B cell (primary cell): ENCODE measurements at regions not wholly inside any gene's neighbourhood (a gene's known extent, or its start where the extent isn't known, plus 50 kb on each side); places are given as distances from the start of the nearest gene placed in this dataset.

ENCODE experiments used
- ATAC-seq: fragments of 200-7000 bp; cut with Tn5 transposase; one replicate; pipeline ENCODE4 v1.10.0; 2021; ENCODE audit warnings: low read depth, mild to moderate bottlenecking, moderate number of reproducible peaks, moderate library complexity
- CTCF ChIA-PET: fragments of 350-600 bp; sonication (Branson Sonifier 250); formaldehyde crosslinking; loops from one replicate; lab custom pipeline; 2021; ENCODE audit warnings: antibody characterized with exemption, inconsistent platforms; lab: Charles Lee
- POLR2A ChIA-PET: fragments of 350-600 bp; sonication (Branson Sonifier 250); formaldehyde crosslinking; loops from one replicate; lab custom pipeline; 2021; ENCODE audit warnings: antibody characterized with exemption; lab: Charles Lee
- DNase-seq: peaks from one replicate; pipeline ENCODE4 v3.0.0; 2013
- H2AFZ ChIP-seq: 2 replicates; pipeline ENCODE4 v1.6.1; 2012; ENCODE audit warnings: mild to moderate bottlenecking, low read depth, low read length; ENCODE audit not compliant: insufficient read depth, poor library complexity, severe bottlenecking
- H3K27ac ChIP-seq, 2 donors: 1 replicate in 1 of 2; 2 replicates in 1 of 2; pipeline ENCODE4 v1.5.1; 2012 to 2013; ENCODE audit warnings: low read length in 2 of 2, mild to moderate bottlenecking in 2 of 2, moderate library complexity in 1 of 2
- H3K27me3 ChIP-seq, 4 experiments: fragments of 200-600 bp in 1 of 4; sonication (generic) in 1 of 4; replicated peaks in 1 of 4; 1 replicate in 2 of 4; 2 replicates in 2 of 4; pipeline versions ENCODE4 v1.6.1 to v1.7.0; 2013 to 2016; ENCODE audit warnings: low read length in 3 of 4, mild to moderate bottlenecking in 2 of 4, mixed read lengths in 1 of 4, moderate library complexity in 1 of 4; ENCODE audit not compliant: insufficient read depth in 4 of 4, control insufficient read depth in 3 of 4; ENCODE audit errors: control extremely low read depth in 1 of 4
- H3K36me3 ChIP-seq, 2 experiments: replicated peaks in 1 of 2; 1 replicate in 1 of 2; 2 replicates in 1 of 2; pipeline versions ENCODE4 v1.6.1 to v1.7.1; 2013; ENCODE audit warnings: low read length in 1 of 2; ENCODE audit not compliant: insufficient read depth in 2 of 2, control insufficient read depth in 1 of 2; ENCODE audit errors: control extremely low read depth in 1 of 2, extremely low read depth in 1 of 2
- H3K4me1 ChIP-seq, 2 donors: fragments of 200-600 bp in 1 of 2; sonication (generic) in 1 of 2; 1 replicate in 1 of 2; 2 replicates in 1 of 2; pipeline versions ENCODE4 v1.5.1 to v1.6.1; 2013 to 2017; ENCODE audit warnings: low read length in 2 of 2; ENCODE audit not compliant: control insufficient read depth in 2 of 2, insufficient read depth in 2 of 2
- H3K4me2 ChIP-seq: replicated peaks from 2 replicates; pipeline ENCODE3; 2012; ENCODE audit warnings: mild to moderate bottlenecking, low read depth, low read length; ENCODE audit not compliant: poor library complexity, severe bottlenecking
- H3K4me3 ChIP-seq, 5 experiments: fragments of 200-600 bp in 1 of 5; sonication (generic) in 1 of 5; 1 replicate in 3 of 5; 2 replicates in 2 of 5; pipeline versions ENCODE4 v1.5.1 to v1.7.0; 2011 to 2016; ENCODE audit warnings: low read length in 4 of 5, mild to moderate bottlenecking in 4 of 5, low read depth in 2 of 5, control low read depth in 1 of 5, moderate library complexity in 1 of 5; ENCODE audit not compliant: insufficient read depth in 1 of 5; ENCODE audit errors: control extremely low read depth in 1 of 5, extremely low read depth in 1 of 5
- H3K79me2 ChIP-seq: fragments of 200-600 bp; sonication (generic); one replicate; pipeline ENCODE4 v1.6.0; 2016; ENCODE audit warnings: low read length; ENCODE audit not compliant: control insufficient read depth, insufficient read depth
- H3K9ac ChIP-seq: fragments of 200-600 bp; sonication (generic); 2 replicates; pipeline ENCODE4 v1.6.1; 2017; ENCODE audit warnings: mild to moderate bottlenecking, low read length, moderate library complexity
- H3K9me3 ChIP-seq, 3 donors: one replicate each; pipeline versions ENCODE4 v1.6.1 to v1.7.1; 2013; ENCODE audit warnings: low read length in 2 of 3; ENCODE audit not compliant: control insufficient read depth in 2 of 3, insufficient read depth in 1 of 3; ENCODE audit errors: control extremely low read depth in 1 of 3
- H4K20me1 ChIP-seq: 2 replicates; pipeline ENCODE4 v1.6.0; 2012; ENCODE audit warnings: mild to moderate bottlenecking, low read length; ENCODE audit not compliant: insufficient read depth, control insufficient read depth, poor library complexity, severe bottlenecking
- H3K27ac Mint-ChIP-seq: one replicate; pipeline ENCODE4 v1.8.0; 2021; ENCODE audit warnings: mixed read lengths
- H3K27me3 Mint-ChIP-seq: one replicate; pipeline ENCODE4 v1.8.0; 2021; ENCODE audit warnings: mixed read lengths
- H3K4me1 Mint-ChIP-seq: one replicate; pipeline ENCODE4 v1.8.0; 2021; ENCODE audit warnings: mixed read lengths
- H3K4me3 Mint-ChIP-seq: one replicate; pipeline ENCODE4 v1.8.0; 2021; ENCODE audit warnings: mixed read lengths
- H3K9me3 Mint-ChIP-seq: one replicate; pipeline ENCODE4 v1.8.0; 2022; ENCODE audit warnings: mixed read lengths; ENCODE audit not compliant: insufficient read depth
- EZH2 ChIP-seq: IDR thresholded peaks from 2 replicates; pipeline ENCODE4 v1.6.1; 2012; ENCODE audit warnings: borderline replicate concordance, low read depth, mild to moderate bottlenecking, moderate library complexity, low read length; ENCODE audit not compliant: insufficient read depth, poor library complexity, severe bottlenecking
- WGBS: methylation state at CpG from one replicate; pipeline ENCODE4 v1.1.5; 2013; ENCODE audit warnings: missing lambda C conversion rate; ENCODE audit not compliant: insufficient coverage; 5-methylcytosine and 5-hydroxymethylcytosine counted together
- intact Hi-C: fragments of 100-400 bp; cut with micrococcal nuclease; formaldehyde crosslinking; loops from one replicate; pipeline ENCODE4 v1.10.0; 2022
- TF ChIP-seq, protein P1 (sequence below): fragments of 200-600 bp; IDR thresholded peaks from one replicate; pipeline ENCODE4 v1.8.0; 2022; ENCODE audit warnings: antibody characterized with exemption, mild to moderate bottlenecking

DNA sequence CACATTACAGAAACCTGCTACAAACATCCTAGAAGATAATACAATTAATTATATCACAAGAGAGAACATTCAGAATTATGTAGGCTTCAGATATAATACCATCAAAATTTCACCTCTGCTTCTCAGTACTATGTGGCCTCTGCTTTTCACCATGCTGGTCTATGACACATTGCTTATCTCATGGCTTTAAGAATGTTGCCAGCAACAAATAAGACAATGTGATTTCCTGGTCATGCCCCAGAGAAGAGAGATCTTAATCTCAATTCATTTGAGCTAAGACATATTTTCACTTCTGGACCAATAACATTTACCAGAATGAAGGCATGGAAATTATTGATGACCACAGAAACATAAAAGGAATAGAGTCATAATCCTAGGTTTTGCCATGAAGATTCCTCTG is 1233.4 kb upstream of the ADGRL3 start:
- H2AFZ ChIP-seq, result no peak overlapping the region
- no peak overlapping the region for H3K4me2 ChIP-seq
- no peaks in the 10 kb centered on the region for H4K20me1 ChIP-seq
- ChIA-PET CTCF (no interaction called here), POLR2A (no interaction called here)
- H3K36me3 ChIP-seq, result no peaks in the 10 kb centered on the region
- DNase-seq (no peak), ATAC-seq (no peak)
- H3K27ac ChIP-seq, result no peak overlapping the region
- peaks cover 0 to 3% (median 0%) of the 10 kb centered on the region in 3 donors for H3K9me3 ChIP-seq
- no peak overlapping the region for H3K4me3 ChIP-seq
- TF ChIP-seq EZH2, result no peak
- TF ChIP-seq, protein P1, sequence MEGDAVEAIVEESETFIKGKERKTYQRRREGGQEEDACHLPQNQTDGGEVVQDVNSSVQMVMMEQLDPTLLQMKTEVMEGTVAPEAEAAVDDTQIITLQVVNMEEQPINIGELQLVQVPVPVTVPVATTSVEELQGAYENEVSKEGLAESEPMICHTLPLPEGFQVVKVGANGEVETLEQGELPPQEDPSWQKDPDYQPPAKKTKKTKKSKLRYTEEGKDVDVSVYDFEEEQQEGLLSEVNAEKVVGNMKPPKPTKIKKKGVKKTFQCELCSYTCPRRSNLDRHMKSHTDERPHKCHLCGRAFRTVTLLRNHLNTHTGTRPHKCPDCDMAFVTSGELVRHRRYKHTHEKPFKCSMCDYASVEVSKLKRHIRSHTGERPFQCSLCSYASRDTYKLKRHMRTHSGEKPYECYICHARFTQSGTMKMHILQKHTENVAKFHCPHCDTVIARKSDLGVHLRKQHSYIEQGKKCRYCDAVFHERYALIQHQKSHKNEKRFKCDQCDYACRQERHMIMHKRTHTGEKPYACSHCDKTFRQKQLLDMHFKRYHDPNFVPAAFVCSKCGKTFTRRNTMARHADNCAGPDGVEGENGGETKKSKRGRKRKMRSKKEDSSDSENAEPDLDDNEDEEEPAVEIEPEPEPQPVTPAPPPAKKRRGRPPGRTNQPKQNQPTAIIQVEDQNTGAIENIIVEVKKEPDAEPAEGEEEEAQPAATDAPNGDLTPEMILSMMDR, result no peak
- no peaks in the 10 kb centered on the region for H3K79me2 ChIP-seq
- no peak overlapping the region for H3K27ac Mint-ChIP-seq
- H3K9me3 Mint-ChIP-seq, result peaks cover 2% of the 10 kb centered on the region
- no peaks in the 10 kb centered on the region for H3K27me3 Mint-ChIP-seq
- H3K4me1 Mint-ChIP-seq, result no peaks in the 10 kb centered on the region
- intact Hi-C loops, result no loop called here
- no peak overlapping the region for H3K4me3 Mint-ChIP-seq
- no peaks in the 10 kb centered on the region for H3K4me1 ChIP-seq
- no peaks in the 10 kb centered on the region for H3K27me3 ChIP-seq
- no peak overlapping the region for H3K9ac ChIP-seq

DNA sequence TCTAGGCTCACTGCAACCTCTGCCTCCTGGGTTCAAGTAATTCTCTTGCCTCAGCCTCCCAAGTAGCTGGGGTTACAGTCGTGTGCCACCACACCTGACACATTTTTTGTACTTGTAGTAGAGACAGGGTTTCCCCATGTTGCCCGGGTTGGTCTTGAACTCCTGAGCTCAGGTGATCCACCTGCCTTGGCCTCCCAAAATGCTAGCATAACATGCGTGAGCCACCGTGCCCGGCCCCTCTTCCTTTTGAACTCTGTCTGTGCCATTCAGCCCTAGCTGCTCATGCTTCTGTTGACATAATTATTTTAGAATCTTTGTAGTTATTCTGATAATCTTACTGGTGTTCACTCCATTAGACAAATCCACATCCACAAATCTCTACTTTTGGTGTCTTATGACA is 1231.3 kb upstream of the ADGRL3 start:
- ATAC-seq (no peak), DNase-seq (no peak)
- Mint-ChIP-seq H3K27ac (no peak overlapping the region), H3K9me3 (peaks cover 2% of the 10 kb centered on the region), H3K4me3 (no peak overlapping the region), H3K27me3 (no peaks in the 10 kb centered on the region), H3K4me1 (no peaks in the 10 kb centered on the region)
- H3K9me3 ChIP-seq, result peaks cover 0 to 3% (median 0%) of the 10 kb centered on the region in 3 donors
- H3K4me1 ChIP-seq, result no peaks in the 10 kb centered on the region
- intact Hi-C loops, result no loop called here
- no peak overlapping the region for H3K4me2 ChIP-seq
- no peak overlapping the region for H3K4me3 ChIP-seq
- TF ChIP-seq, protein P1, result no peak
- TF ChIP-seq EZH2, result no peak
- no peak overlapping the region for H3K27ac ChIP-seq
- no peaks in the 10 kb centered on the region for H4K20me1 ChIP-seq
- ChIA-PET CTCF (no interaction called here), POLR2A (no interaction called here)
- H3K36me3 ChIP-seq, result no peaks in the 10 kb centered on the region
- no peak overlapping the region for H3K9ac ChIP-seq
- H2AFZ ChIP-seq, result no peak overlapping the region
- H3K27me3 ChIP-seq, result no peaks in the 10 kb centered on the region
- no peaks in the 10 kb centered on the region for H3K79me2 ChIP-seq
- WGBS, result 100% methylated on average over 1 of the region's 5 CpGs
